Osteocyte (in vitro differentiated cells): ENCODE measurements at regions not wholly inside any gene's neighbourhood (a gene's known extent, or its start where the extent isn't known, plus 50 kb on each side); places are given as distances from the start of the nearest gene placed in this dataset.

Source experiments
- DNase-seq: peaks from one replicate; pipeline ENCODE4 v3.0.0; 2021; ENCODE audit warnings: mixed read lengths; ENCODE audit not compliant: unreplicated experiment; ENCODE audit errors: extremely low spot score
- H3K27ac Mint-ChIP-seq: one replicate; pipeline ENCODE4 v1.8.0; 2021; ENCODE audit warnings: mild to moderate bottlenecking, mixed read lengths; ENCODE audit not compliant: unreplicated experiment
- H3K27me3 Mint-ChIP-seq: one replicate; pipeline ENCODE4 v1.8.0; 2021; ENCODE audit warnings: mixed read lengths; ENCODE audit not compliant: unreplicated experiment
- H3K36me3 Mint-ChIP-seq: one replicate; pipeline ENCODE4 v1.8.0; 2021; ENCODE audit warnings: mixed read lengths; ENCODE audit not compliant: unreplicated experiment
- H3K4me1 Mint-ChIP-seq: one replicate; pipeline ENCODE4 v1.8.0; 2021; ENCODE audit warnings: mixed read lengths; ENCODE audit not compliant: unreplicated experiment
- H3K4me3 Mint-ChIP-seq: one replicate; pipeline ENCODE4 v1.8.0; 2021; ENCODE audit warnings: mild to moderate bottlenecking, moderate library complexity, mixed read lengths; ENCODE audit not compliant: unreplicated experiment
- H3K9me3 Mint-ChIP-seq: one replicate; pipeline ENCODE4 v1.8.0; 2021; ENCODE audit warnings: mixed read lengths; ENCODE audit not compliant: unreplicated experiment
- CTCF ChIP-seq: fragments of 200-600 bp; sonication (generic); IDR thresholded peaks from 2 replicates; pipeline ENCODE4 v1.5.0; 2021; ENCODE audit warnings: antibody characterized with exemption, mild to moderate bottlenecking, moderate library complexity

- H3K27ac Mint-ChIP-seq, result no peak overlapping the region
- no peak for DNase-seq
- no peak overlapping the region for H3K4me3 Mint-ChIP-seq
- no peaks in the 10 kb centered on the region for H3K36me3 Mint-ChIP-seq
- no peak for TF ChIP-seq CTCF
- peaks cover 30% of the 10 kb centered on the region for H3K4me1 Mint-ChIP-seq
- peaks cover 6% of the 10 kb centered on the region for H3K27me3 Mint-ChIP-seq
- H3K9me3 Mint-ChIP-seq, result no peaks in the 10 kb centered on the region
These were observed 108.3 kb upstream of the FAM20A start for GRCh38 chr17:68709461-68709860.

GRCh38 chr17:68707031-68707430 is 105.9 kb upstream of the FAM20A start:
- TF ChIP-seq CTCF, result no peak
- Mint-ChIP-seq H3K27ac (no peak overlapping the region), H3K9me3 (peaks cover 4% of the 10 kb centered on the region), H3K4me3 (no peak overlapping the region), H3K27me3 (peaks cover 6% of the 10 kb centered on the region), H3K4me1 (peaks cover 29% of the 10 kb centered on the region), H3K36me3 (no peaks in the 10 kb centered on the region)
- no peak for DNase-seq

GRCh38 chr17:68706356-68706920 is 105.3 kb upstream of the FAM20A start:
- Mint-ChIP-seq H3K27ac (no peak overlapping the region), H3K4me3 (no peak overlapping the region), H3K9me3 (peaks cover 4% of the 10 kb centered on the region), H3K4me1 (peaks cover 23% of the 10 kb centered on the region), H3K36me3 (no peaks in the 10 kb centered on the region), H3K27me3 (peaks cover 6% of the 10 kb centered on the region)
- TF ChIP-seq CTCF, result no peak
- no peak for DNase-seq

GRCh38 chr17:68705714-68706076 is 104.5 kb upstream of the FAM20A start:
- peaks cover 4% of the 10 kb centered on the region for H3K9me3 Mint-ChIP-seq
- DNase-seq, result no peak

More at GRCh38 chr17:68705714-68706076, 104.5 kb upstream of the FAM20A start:
- Mint-ChIP-seq H3K36me3 (no peaks in the 10 kb centered on the region), H3K4me3 (no peak overlapping the region), H3K4me1 (peaks cover 15% of the 10 kb centered on the region), H3K27me3 (peaks cover 6% of the 10 kb centered on the region), H3K27ac (no peak overlapping the region)
- TF ChIP-seq CTCF, result no peak
